H1 (cell line): ENCODE measurements at regions not wholly inside any gene's neighbourhood (a gene's known extent, or its start where the extent isn't known, plus 50 kb on each side); places are given as distances from the start of the nearest gene placed in this dataset.

Source experiments
- CTCF ChIA-PET: fragments of 300-600 bp; sonication (Branson Sonifier 250); formaldehyde crosslinking; loops from one replicate; lab custom pipeline; 2021; ENCODE audit not compliant: partially characterized antibody; lab: Charles Lee
- POLR2A ChIA-PET: fragments of 300-600 bp; sonication (Branson Sonifier 250); formaldehyde crosslinking; loops from one replicate; lab custom pipeline; 2021; ENCODE audit warnings: inconsistent platforms; ENCODE audit not compliant: partially characterized antibody; lab: Charles Lee
- DNase-seq, 2 experiments: peaks; one replicate each; pipeline versions ENCODE4 v3.0.0 to v3.0.0-alpha.2; 2010 to 2022; ENCODE audit warnings: low spot score in 2 of 2, low read depth in 1 of 2, mixed read lengths in 1 of 2
- FAIRE-seq: peaks from 2 replicates; lab custom pipeline; 2011; peaks lifted over from hg19 to GRCh38; lab: Jason Lieb, UNC
- H2AFZ ChIP-seq: 2 replicates; pipeline ENCODE4 v1.8.1; 2012; ENCODE audit warnings: low read length, inconsistent platforms
- H2AK5ac ChIP-seq: 2 replicates; pipeline ENCODE4 v1.6.1; 2013; ENCODE audit warnings: low read depth, low read length
- H2BK120ac ChIP-seq: replicated peaks from 2 replicates; pipeline ENCODE3; 2013; ENCODE audit warnings: low read depth, low read length, inconsistent platforms
- H2BK12ac ChIP-seq: 2 replicates; pipeline ENCODE4 v1.6.1; 2013; ENCODE audit warnings: low read depth, low read length
- H2BK15ac ChIP-seq: 2 replicates; pipeline ENCODE4 v1.6.1; 2013; ENCODE audit warnings: low read length
- H2BK20ac ChIP-seq: 2 replicates; pipeline ENCODE4 v1.6.1; 2013; ENCODE audit warnings: low read length
- H2BK5ac ChIP-seq: 2 replicates; pipeline ENCODE4 v1.6.1; 2013; ENCODE audit warnings: low read depth, low read length
- H3K14ac ChIP-seq: 2 replicates; pipeline ENCODE4 v1.6.1; 2013; ENCODE audit warnings: inconsistent platforms; ENCODE audit not compliant: insufficient read length
- H3K18ac ChIP-seq: 2 replicates; pipeline ENCODE4 v1.6.1; 2013; ENCODE audit warnings: low read length; ENCODE audit errors: extremely low read depth
- H3K23ac ChIP-seq: 2 replicates; pipeline ENCODE4 v1.6.1; 2013; ENCODE audit warnings: inconsistent platforms; ENCODE audit not compliant: insufficient read length
- H3K23me2 ChIP-seq: 2 replicates; pipeline ENCODE4 v1.6.1; 2013; ENCODE audit warnings: low read depth, low read length
- H3K27ac ChIP-seq: 2 replicates; pipeline ENCODE4 v1.6.1; 2011; ENCODE audit warnings: low read depth, low read length, inconsistent platforms
- H3K27me3 ChIP-seq, 4 experiments: replicated peaks in 1 of 4; 1 replicate in 1 of 4; 2 replicates in 3 of 4; pipeline versions ENCODE4 v1.6.1 to v1.8.1; 2011 to 2013; ENCODE audit warnings: low read length in 3 of 4, mild to moderate bottlenecking in 3 of 4, inconsistent platforms in 2 of 4, mixed read lengths in 2 of 4, moderate library complexity in 1 of 4; ENCODE audit not compliant: control insufficient read depth in 3 of 4, insufficient read depth in 3 of 4; ENCODE audit errors: extremely low read depth in 1 of 4
- H3K36me3 ChIP-seq, 4 experiments: 2 replicates each; pipeline versions ENCODE4 v1.6.1 to v1.8.1; 2011 to 2013; ENCODE audit warnings: mild to moderate bottlenecking in 4 of 4, low read length in 3 of 4, moderate library complexity in 2 of 4, control low read depth in 1 of 4, inconsistent platforms in 1 of 4; ENCODE audit not compliant: insufficient read depth in 4 of 4, control insufficient read depth in 2 of 4
- H3K4ac ChIP-seq: replicated peaks from 2 replicates; pipeline ENCODE3; 2013; ENCODE audit warnings: low read length, low read depth, mixed read lengths, inconsistent platforms; ENCODE audit not compliant: insufficient read length
- H3K4me1 ChIP-seq, 4 experiments: replicated peaks in 1 of 4; 1 replicate in 1 of 4; 2 replicates in 3 of 4; pipeline versions ENCODE4 v1.6.1 to v1.8.1; 2011 to 2013; ENCODE audit warnings: low read length in 3 of 4, inconsistent platforms in 2 of 4, mixed read lengths in 1 of 4; ENCODE audit not compliant: insufficient read depth in 4 of 4, control insufficient read depth in 3 of 4
- H3K4me2 ChIP-seq, 2 experiments: 2 replicates each; pipeline versions ENCODE4 v1.6.1 to v1.8.1; 2011 to 2013; ENCODE audit warnings: low read depth in 2 of 2, low read length in 2 of 2, control low read depth in 1 of 2, inconsistent platforms in 1 of 2, mild to moderate bottlenecking in 1 of 2; ENCODE audit not compliant: insufficient read depth in 1 of 2
- H3K4me3 ChIP-seq, 4 experiments: fragments of 200-600, 300-600 bp in 1 of 4; sonication (generic), shearing (Covaris generic), sonication (Bioruptor Twin) in 1 of 4; 2 replicates each; pipeline versions ENCODE4 v1.5.1 to v1.8.1; 2011 to 2016; ENCODE audit warnings: low read length in 4 of 4, low read depth in 3 of 4, control low read depth in 2 of 4, inconsistent platforms in 2 of 4, mild to moderate bottlenecking in 2 of 4, mixed read lengths in 1 of 4, moderate library complexity in 1 of 4; ENCODE audit not compliant: insufficient read depth in 2 of 4; ENCODE audit errors: extremely low read depth in 1 of 4
- H3K56ac ChIP-seq: replicated peaks from 2 replicates; pipeline ENCODE3; 2013; ENCODE audit warnings: low read depth, mild to moderate bottlenecking, mixed read lengths, low read length, inconsistent platforms; ENCODE audit not compliant: insufficient read length
- H3K79me1 ChIP-seq: 2 replicates; pipeline ENCODE4 v1.6.1; 2013; ENCODE audit warnings: low read depth, low read length, control low read depth
- H3K79me2 ChIP-seq, 2 experiments: 2 replicates each; pipeline versions ENCODE4 v1.6.1 to v1.8.1; 2012 to 2013; ENCODE audit warnings: low read length in 2 of 2, mild to moderate bottlenecking in 2 of 2, inconsistent platforms in 1 of 2; ENCODE audit not compliant: insufficient read depth in 2 of 2, control insufficient read depth in 1 of 2
- H3K9ac ChIP-seq, 4 experiments: replicated peaks in 1 of 4; 1 replicate in 1 of 4; 2 replicates in 3 of 4; pipeline versions ENCODE4 v1.6.1 to v1.8.1; 2011 to 2013; ENCODE audit warnings: low read depth in 3 of 4, low read length in 3 of 4, control low read depth in 2 of 4, mild to moderate bottlenecking in 2 of 4, moderate library complexity in 2 of 4, inconsistent platforms in 1 of 4; ENCODE audit errors: extremely low read depth in 1 of 4
- H3K9me3 ChIP-seq, 2 experiments: 2 replicates each; pipeline versions ENCODE4 v1.6.1 to v1.8.1; 2012 to 2013; ENCODE audit warnings: mild to moderate bottlenecking in 2 of 2, moderate library complexity in 2 of 2, control low read depth in 1 of 2, inconsistent platforms in 1 of 2, low read depth in 1 of 2, low read length in 1 of 2, mixed read lengths in 1 of 2; ENCODE audit not compliant: insufficient read depth in 2 of 2
- H4K20me1 ChIP-seq, 2 experiments: replicated peaks in 1 of 2; 2 replicates each; pipeline versions ENCODE3 to v1.8.1; 2011 to 2013; ENCODE audit warnings: inconsistent platforms in 2 of 2, low read length in 2 of 2, mild to moderate bottlenecking in 1 of 2; ENCODE audit not compliant: insufficient read depth in 2 of 2, control insufficient read depth in 1 of 2
- H4K5ac ChIP-seq: 2 replicates; pipeline ENCODE4 v1.6.1; 2013; ENCODE audit warnings: low read length, low read depth, mixed read lengths, inconsistent platforms; ENCODE audit not compliant: insufficient read length
- H4K8ac ChIP-seq: 2 replicates; pipeline ENCODE4 v1.8.0; 2013; ENCODE audit warnings: mild to moderate bottlenecking, moderate library complexity, low read length, inconsistent platforms; ENCODE audit not compliant: insufficient read depth; ENCODE audit errors: extremely low read depth
- H4K91ac ChIP-seq: replicated peaks from 2 replicates; pipeline ENCODE3; 2013; ENCODE audit warnings: low read length, mixed read lengths, inconsistent platforms; ENCODE audit not compliant: insufficient read length
- CBX5 ChIP-seq: fragments of 300-800, 300-1000 bp; sonication (generic); IDR thresholded peaks from 2 replicates; pipeline ENCODE4 v1.7.1; 2016; ENCODE audit warnings: antibody characterized with exemption, low read length, low read depth
- KDM4A ChIP-seq: IDR thresholded peaks from one replicate; pipeline ENCODE4 v1.7.1; 2012; ENCODE audit warnings: low read depth, mild to moderate bottlenecking, moderate library complexity, low read length, inconsistent platforms; ENCODE audit not compliant: severe bottlenecking
- MAFK ChIP-seq: IDR thresholded peaks from 2 replicates; pipeline ENCODE4 v1.6.1; 2012; ENCODE audit warnings: low read depth, mild to moderate bottlenecking, improper control_type of control experiment, low read length
- TAF7 ChIP-seq: optimal IDR thresholded peaks from 2 replicates; pipeline ENCODE3; 2011; ENCODE audit warnings: low read depth, mild to moderate bottlenecking, inconsistent platforms, low read length, moderate library complexity, borderline replicate concordance
- TBP ChIP-seq: IDR thresholded peaks from 2 replicates; pipeline ENCODE4 v1.6.1; 2011; ENCODE audit warnings: low read depth, low read length, improper control_type of control experiment
- TEAD4 ChIP-seq: IDR thresholded peaks from 2 replicates; pipeline ENCODE4 v1.6.1; 2012; ENCODE audit warnings: low read depth, low read length, inconsistent platforms, mixed read lengths
- USF2 ChIP-seq: IDR thresholded peaks from 2 replicates; pipeline ENCODE4 v1.6.1; 2011; ENCODE audit warnings: low read length, improper control_type of control experiment
- WGBS, 2 experiments: shearing (Covaris generic) in 1 of 2; methylation state at CpG; one replicate each; pipeline versions ENCODE4 v1.1.6 to v1.1.7; 2013 to 2015; ENCODE audit warnings: low lambda C conversion rate in 2 of 2, mixed read lengths in 2 of 2, inconsistent platforms in 1 of 2, low coverage in 1 of 2, missing lambda C conversion rate in 1 of 2; ENCODE audit not compliant: insufficient replicate concordance in 2 of 2, insufficient coverage in 1 of 2, insufficient read length in 1 of 2; ENCODE audit errors: extremely low coverage in 1 of 2, missing lambda C conversion rate in 1 of 2; 5-methylcytosine and 5-hydroxymethylcytosine counted together
- TF ChIP-seq, protein P1 (sequence below), 3 experiments: IDR thresholded peaks; 1 replicate in 2 of 3; 2 replicates in 1 of 3; pipeline versions ENCODE4 v1.5.1 to v1.6.1; 2011; ENCODE audit warnings: low read length in 3 of 3, mild to moderate bottlenecking in 3 of 3, inconsistent platforms in 2 of 3, low read depth in 1 of 3, moderate library complexity in 1 of 3; ENCODE audit not compliant: insufficient read depth in 1 of 3; ENCODE audit errors: control extremely low read depth in 1 of 3
- TF ChIP-seq, protein P2 (sequence below): IDR thresholded peaks from 2 replicates; pipeline ENCODE4 v1.6.1; 2011; ENCODE audit warnings: low read depth, mild to moderate bottlenecking, low read length; ENCODE audit not compliant: insufficient read depth

- no peak overlapping the region for H3K9ac ChIP-seq
- CTCF ChIA-PET = no interaction called here
- TF ChIP-seq TEAD4 (no peak), TBP (no peak), MAFK (peak; percentile 24; the same call in 1 of the 2 replicates), KDM4A (no peak), TAF7 (no peak), USF2 (no peak), CBX5 (no peak)
- TF ChIP-seq, protein P1, sequence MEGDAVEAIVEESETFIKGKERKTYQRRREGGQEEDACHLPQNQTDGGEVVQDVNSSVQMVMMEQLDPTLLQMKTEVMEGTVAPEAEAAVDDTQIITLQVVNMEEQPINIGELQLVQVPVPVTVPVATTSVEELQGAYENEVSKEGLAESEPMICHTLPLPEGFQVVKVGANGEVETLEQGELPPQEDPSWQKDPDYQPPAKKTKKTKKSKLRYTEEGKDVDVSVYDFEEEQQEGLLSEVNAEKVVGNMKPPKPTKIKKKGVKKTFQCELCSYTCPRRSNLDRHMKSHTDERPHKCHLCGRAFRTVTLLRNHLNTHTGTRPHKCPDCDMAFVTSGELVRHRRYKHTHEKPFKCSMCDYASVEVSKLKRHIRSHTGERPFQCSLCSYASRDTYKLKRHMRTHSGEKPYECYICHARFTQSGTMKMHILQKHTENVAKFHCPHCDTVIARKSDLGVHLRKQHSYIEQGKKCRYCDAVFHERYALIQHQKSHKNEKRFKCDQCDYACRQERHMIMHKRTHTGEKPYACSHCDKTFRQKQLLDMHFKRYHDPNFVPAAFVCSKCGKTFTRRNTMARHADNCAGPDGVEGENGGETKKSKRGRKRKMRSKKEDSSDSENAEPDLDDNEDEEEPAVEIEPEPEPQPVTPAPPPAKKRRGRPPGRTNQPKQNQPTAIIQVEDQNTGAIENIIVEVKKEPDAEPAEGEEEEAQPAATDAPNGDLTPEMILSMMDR (IDR thresholded peaks at IDR 0.05; ENCODE audit: control extremely low read depth in 1 of 3, insufficient read depth in 1 of 3, low read depth in 1 of 3, low read length in 3 of 3) = no peak
- TF ChIP-seq, protein P2, sequence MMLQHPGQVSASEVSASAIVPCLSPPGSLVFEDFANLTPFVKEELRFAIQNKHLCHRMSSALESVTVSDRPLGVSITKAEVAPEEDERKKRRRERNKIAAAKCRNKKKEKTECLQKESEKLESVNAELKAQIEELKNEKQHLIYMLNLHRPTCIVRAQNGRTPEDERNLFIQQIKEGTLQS = no peak
- TF ChIP-seq, all 59 proteins: peak for 1
- Histone ChIP-seq H3K23me2 (no peaks in the 10 kb centered on the region), H2BK12ac (no peak overlapping the region), H4K91ac (no peak overlapping the region), H3K4me2 (no peak overlapping the region), H3K79me2 (no peaks in the 10 kb centered on the region), H2BK15ac (no peak overlapping the region), H2AFZ (no peak overlapping the region), H3K23ac (no peak overlapping the region), H4K20me1 (no peaks in the 10 kb centered on the region), H3K18ac (no peak overlapping the region), H2BK120ac (no peak overlapping the region), H2BK20ac (no peak overlapping the region), H3K36me3 (no peaks in the 10 kb centered on the region), H3K14ac (no peak overlapping the region), H4K8ac (no peak overlapping the region), H3K4me3 (no peak overlapping the region), H4K5ac (no peak overlapping the region), H3K27ac (no peak overlapping the region), H3K27me3 (no peaks in the 10 kb centered on the region), H3K4ac (no peak overlapping the region), H3K4me1 (no peaks in the 10 kb centered on the region), H2AK5ac (no peak overlapping the region), H3K9me3 (no peaks in the 10 kb centered on the region), H2BK5ac (no peak overlapping the region), H3K79me1 (no peaks in the 10 kb centered on the region), H3K56ac (no peak overlapping the region)
- POLR2A ChIA-PET = no interaction called here
- WGBS, 2 experiments = 94% methylated on average over 2 of the region's 2 CpGs; no CpG with 5 or more reads in 1 of the 2 experiments
- DNase-seq (no peak), FAIRE-seq (no peak)
Observed at GRCh38 chr4:133439830-133440229, 290.7 kb downstream of the PCDH10 start.
